Skin of body (tissue), 1 donor: ENCODE measurements at regions not wholly inside any gene's neighbourhood (a gene's known extent, or its start where the extent isn't known, plus 50 kb on each side); places are given as distances from the start of the nearest gene placed in this dataset.

Source experiments
- DNase-seq: peaks from one replicate; lab custom pipeline; 2025; lab: John Stamatoyannopoulos, UW

GRCh38 chr16:5578980-5579379, 481.4 kb upstream of the EEF2KMT start:
- no peak for DNase-seq

GRCh38 chr16:5577463-5577862, 479.9 kb upstream of the EEF2KMT start:
- no peak for DNase-seq

GRCh38 chr16:5575646-5576245, 478.2 kb upstream of the EEF2KMT start:
- DNase-seq, result no peak

- no peak for DNase-seq
Measured at GRCh38 chr16:5575121-5575520, 477.5 kb upstream of the EEF2KMT start.

GRCh38 chr16:5572056-5572455, 474.5 kb upstream of the EEF2KMT start:
- DNase-seq, result no peak

GRCh38 chr16:5571446-5571845, 473.9 kb upstream of the EEF2KMT start:
- DNase-seq, result no peak

GRCh38 chr16:5561800-5562199, 464.2 kb upstream of the EEF2KMT start:
- no peak for DNase-seq

- no peak for DNase-seq
Measured at GRCh38 chr16:5560084-5560483, 462.5 kb upstream of the EEF2KMT start.

- DNase-seq, result no peak
Measured at GRCh38 chr16:5557966-5558365, 460.4 kb upstream of the EEF2KMT start.

- no peak for DNase-seq
Measured at GRCh38 chr16:5557448-5557847, 459.9 kb upstream of the EEF2KMT start.

GRCh38 chr16:5556158-5556810, 458.7 kb upstream of the EEF2KMT start:
- DNase-seq, result no peak

GRCh38 chr16:5551909-5552308, 454.3 kb upstream of the EEF2KMT start:
- DNase-seq, result no peak

GRCh38 chr16:5549802-5550201, 452.2 kb upstream of the EEF2KMT start:
- DNase-seq, result no peak

- no peak for DNase-seq
Measured at GRCh38 chr16:5541356-5541755, 443.8 kb upstream of the EEF2KMT start.

GRCh38 chr16:5537347-5537746, 439.8 kb upstream of the EEF2KMT start:
- no peak for DNase-seq

GRCh38 chr16:5533321-5533888, 435.8 kb upstream of the EEF2KMT start:
- no peak for DNase-seq

- DNase-seq, result no peak
Measured at GRCh38 chr16:5527817-5528216, 430.2 kb upstream of the EEF2KMT start.

- DNase-seq, result no peak
Measured at GRCh38 chr16:5526826-5527225, 429.2 kb upstream of the EEF2KMT start.

GRCh38 chr16:5523829-5524228, 426.2 kb upstream of the EEF2KMT start:
- no peak for DNase-seq

GRCh38 chr16:5516115-5516514, 418.5 kb upstream of the EEF2KMT start:
- no peak for DNase-seq

GRCh38 chr16:5512014-5512413, 414.4 kb upstream of the EEF2KMT start:
- no peak for DNase-seq

- no peak for DNase-seq
Measured at GRCh38 chr16:5510819-5511370, 413.3 kb upstream of the EEF2KMT start.

GRCh38 chr16:5509794-5510193, 412.2 kb upstream of the EEF2KMT start:
- no peak for DNase-seq
